PC-9 (cell line): ENCODE measurements at regions not wholly inside any gene's neighbourhood (a gene's known extent, or its start where the extent isn't known, plus 50 kb on each side); places are given as distances from the start of the nearest gene placed in this dataset.

Source experiments
- EZH2 ChIP-seq: fragments of 200-600 bp; sonication (generic); IDR thresholded peaks from 2 replicates; pipeline ENCODE4 v1.8.0; 2017; ENCODE audit warnings: antibody characterized with exemption, low read depth
- TF ChIP-seq, protein P1 (sequence below): fragments of 200-600 bp; sonication (generic); conservative IDR thresholded peaks from 2 replicates; pipeline ENCODE4 v1.6.1; 2017; ENCODE audit warnings: mixed run types, antibody characterized with exemption, mild to moderate bottlenecking, moderate library complexity

DNA sequence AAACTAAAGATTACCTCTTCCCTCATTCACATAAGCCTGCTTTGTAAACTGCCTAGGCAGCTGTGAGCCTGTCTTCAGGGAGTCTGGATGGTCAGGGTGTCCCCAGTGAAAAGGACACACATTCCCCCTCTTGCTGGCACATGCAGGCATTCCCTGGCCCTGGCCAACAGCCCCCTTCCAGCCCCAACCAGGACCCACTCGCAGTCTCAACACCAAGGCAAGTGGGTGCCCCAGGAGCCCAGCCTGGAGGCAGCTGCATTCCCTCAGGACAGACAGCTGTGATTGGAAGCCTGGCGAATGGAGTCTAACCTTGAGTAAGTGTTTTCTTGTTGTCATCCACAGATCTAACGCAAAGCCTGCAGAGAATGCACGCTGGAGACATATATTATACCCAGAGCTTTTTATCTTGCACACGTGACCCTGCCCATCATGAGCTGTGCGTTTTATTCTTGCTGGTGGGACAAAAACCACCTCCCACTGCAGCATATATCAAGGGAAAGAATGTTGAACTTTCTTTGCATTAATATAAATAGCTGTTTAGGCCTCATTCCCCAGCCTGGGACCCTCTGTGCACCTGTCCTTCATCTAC lies 95.0 kb upstream of the LHX1 start:
- TF ChIP-seq, protein P1, sequence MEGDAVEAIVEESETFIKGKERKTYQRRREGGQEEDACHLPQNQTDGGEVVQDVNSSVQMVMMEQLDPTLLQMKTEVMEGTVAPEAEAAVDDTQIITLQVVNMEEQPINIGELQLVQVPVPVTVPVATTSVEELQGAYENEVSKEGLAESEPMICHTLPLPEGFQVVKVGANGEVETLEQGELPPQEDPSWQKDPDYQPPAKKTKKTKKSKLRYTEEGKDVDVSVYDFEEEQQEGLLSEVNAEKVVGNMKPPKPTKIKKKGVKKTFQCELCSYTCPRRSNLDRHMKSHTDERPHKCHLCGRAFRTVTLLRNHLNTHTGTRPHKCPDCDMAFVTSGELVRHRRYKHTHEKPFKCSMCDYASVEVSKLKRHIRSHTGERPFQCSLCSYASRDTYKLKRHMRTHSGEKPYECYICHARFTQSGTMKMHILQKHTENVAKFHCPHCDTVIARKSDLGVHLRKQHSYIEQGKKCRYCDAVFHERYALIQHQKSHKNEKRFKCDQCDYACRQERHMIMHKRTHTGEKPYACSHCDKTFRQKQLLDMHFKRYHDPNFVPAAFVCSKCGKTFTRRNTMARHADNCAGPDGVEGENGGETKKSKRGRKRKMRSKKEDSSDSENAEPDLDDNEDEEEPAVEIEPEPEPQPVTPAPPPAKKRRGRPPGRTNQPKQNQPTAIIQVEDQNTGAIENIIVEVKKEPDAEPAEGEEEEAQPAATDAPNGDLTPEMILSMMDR, result no peak
- TF ChIP-seq EZH2, result no peak
